ENCODE measurements at regions not wholly inside any gene's neighbourhood (a gene's known extent, or its start where the extent isn't known, plus 50 kb on each side); places are given as distances from the start of the nearest gene placed in this dataset.

- DNase-seq: no peak
- Histone ChIP-seq H3K9me3 (replicated peaks) (no peaks in the 10 kb centered on the region), H3K36me3 (no peaks in the 10 kb centered on the region), H3K4me3 (no peak overlapping the region), H3K4me1 (no peaks in the 10 kb centered on the region), H3K27ac (no peak overlapping the region), H3K27me3 (no peaks in the 10 kb centered on the region)
Measured at GRCh38 chr11:37630866-37631265, 1032.8 kb upstream of the RAG2 start.

DNA sequence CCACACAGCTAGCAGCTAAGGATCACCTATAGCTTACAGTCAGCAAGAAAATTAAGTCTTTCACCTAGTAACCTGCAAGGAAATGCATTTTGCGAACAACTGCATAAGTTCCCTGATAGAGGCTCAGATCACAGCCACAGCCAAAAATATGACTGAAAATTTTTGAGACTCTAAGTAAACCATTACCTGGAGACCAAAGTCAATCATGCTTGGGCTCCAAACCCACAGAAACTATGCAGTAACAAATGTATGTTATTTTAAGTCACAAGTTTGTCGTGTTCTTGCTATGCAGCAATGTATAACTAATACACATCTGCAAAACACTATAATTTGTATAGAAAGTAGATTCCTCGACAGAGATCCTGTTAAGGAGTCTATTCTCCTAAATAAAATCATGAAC lies 1025.7 kb upstream of the RAG2 start:
- DNase-seq: no peak
- Histone ChIP-seq H3K4me1 (no peaks in the 10 kb centered on the region), H3K27me3 (no peaks in the 10 kb centered on the region), H3K4me3 (no peak overlapping the region), H3K9me3 (replicated peaks) (no peaks in the 10 kb centered on the region), H3K27ac (no peak overlapping the region), H3K36me3 (no peaks in the 10 kb centered on the region)

GRCh38 chr11:37621662-37622061 lies 1023.6 kb upstream of the RAG2 start:
- no peak for DNase-seq
- H3K27me3 ChIP-seq: no peaks in the 10 kb centered on the region
- no peaks in the 10 kb centered on the region for H3K4me1 ChIP-seq
- no peaks in the 10 kb centered on the region for H3K9me3 ChIP-seq (replicated peaks)
- H3K27ac ChIP-seq: no peak overlapping the region
- no peak overlapping the region for H3K4me3 ChIP-seq
- no peaks in the 10 kb centered on the region for H3K36me3 ChIP-seq

DNA sequence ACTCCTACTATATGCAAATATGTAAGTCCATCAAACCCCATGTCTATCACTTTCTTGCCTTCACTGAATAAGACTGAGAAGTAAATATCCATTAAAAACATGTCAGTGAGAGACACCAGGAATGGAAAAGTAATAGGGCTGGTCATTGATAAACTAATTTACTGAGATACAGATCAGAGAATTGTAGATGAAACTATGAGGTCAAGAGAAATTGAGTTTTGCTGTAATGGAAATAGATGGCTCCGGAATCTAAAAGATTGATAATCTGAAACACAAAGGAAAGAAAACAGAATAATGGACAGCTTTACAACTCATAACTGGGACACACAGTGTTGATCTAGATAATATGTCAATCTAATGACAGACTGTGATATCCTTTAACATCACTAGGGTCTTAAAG lies 1018.3 kb upstream of the RAG2 start:
- H3K9me3 ChIP-seq (replicated peaks): no peaks in the 10 kb centered on the region

DNA sequence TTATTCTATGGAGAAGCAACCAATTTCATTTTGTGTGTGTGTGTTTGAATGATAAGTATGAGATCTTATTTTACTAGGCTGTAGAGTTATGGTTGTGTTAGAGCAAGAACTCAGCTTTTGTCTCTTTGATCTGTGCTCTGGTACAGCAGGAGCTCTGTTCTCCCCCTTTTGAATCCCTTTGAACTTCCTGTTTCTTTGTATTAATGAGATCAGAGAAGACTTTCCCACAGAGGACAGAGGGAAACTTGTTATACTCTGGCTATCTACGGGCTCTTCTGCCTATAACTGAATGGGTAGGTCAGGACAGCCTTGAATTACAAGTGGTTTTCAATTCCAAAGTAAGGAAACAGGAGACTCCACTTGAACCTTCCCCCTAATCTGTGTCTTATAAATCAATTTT lies 1015.0 kb upstream of the RAG2 start:
- H3K4me1 ChIP-seq: no peaks in the 10 kb centered on the region
- H3K36me3 ChIP-seq: no peaks in the 10 kb centered on the region
- no peak overlapping the region for H3K4me3 ChIP-seq
- no peak for DNase-seq
- H3K27me3 ChIP-seq: no peaks in the 10 kb centered on the region
- no peak overlapping the region for H3K27ac ChIP-seq
- H3K9me3 ChIP-seq (replicated peaks): no peaks in the 10 kb centered on the region

More for the DNA sequence above, 1018.3 kb upstream of the RAG2 start:
- no peak overlapping the region for H3K27ac ChIP-seq
- H3K36me3 ChIP-seq: no peaks in the 10 kb centered on the region
- no peak overlapping the region for H3K4me3 ChIP-seq
- H3K27me3 ChIP-seq: no peaks in the 10 kb centered on the region
- no peaks in the 10 kb centered on the region for H3K4me1 ChIP-seq
- DNase-seq: no peak

DNA sequence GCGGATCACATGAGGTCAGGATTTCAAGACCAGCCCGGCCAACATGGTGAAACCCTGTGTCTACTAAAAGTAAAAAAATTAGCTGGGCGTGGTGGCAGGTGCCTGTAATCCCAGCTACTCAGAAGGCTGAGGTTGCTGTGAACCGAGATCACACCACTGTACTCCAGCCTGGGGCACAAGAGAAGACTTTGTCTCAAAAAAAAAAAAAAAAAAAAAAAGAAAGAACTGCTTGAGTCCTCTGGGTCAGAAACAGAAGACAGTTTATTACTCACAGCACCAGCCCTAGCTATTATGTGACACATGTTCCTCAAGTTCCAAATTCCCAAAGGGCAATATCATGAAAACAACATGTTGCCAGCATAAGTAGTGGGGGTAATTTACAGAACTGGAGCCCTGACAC lies 1014.1 kb upstream of the RAG2 start:
- no peak overlapping the region for H3K4me3 ChIP-seq
- H3K4me1 ChIP-seq: no peaks in the 10 kb centered on the region

GRCh38 chr11:37605229-37605628 lies 1007.2 kb upstream of the RAG2 start:
- H3K9me3 ChIP-seq (replicated peaks): no peaks in the 10 kb centered on the region
- H3K4me1 ChIP-seq: no peaks in the 10 kb centered on the region
- no peak overlapping the region for H3K27ac ChIP-seq
- no peak for DNase-seq
- no peak overlapping the region for H3K4me3 ChIP-seq
- no peaks in the 10 kb centered on the region for H3K36me3 ChIP-seq
- H3K27me3 ChIP-seq: no peaks in the 10 kb centered on the region

More for the DNA sequence above, 1014.1 kb upstream of the RAG2 start:
- no peaks in the 10 kb centered on the region for H3K27me3 ChIP-seq
- H3K27ac ChIP-seq: no peak overlapping the region
- H3K9me3 ChIP-seq (replicated peaks): no peaks in the 10 kb centered on the region
- H3K36me3 ChIP-seq: no peaks in the 10 kb centered on the region
- peak in 1 of 2 experiments; percentile 5 for DNase-seq

- Histone ChIP-seq H3K4me1 (no peaks in the 10 kb centered on the region), H3K27ac (no peak overlapping the region), H3K9me3 (replicated peaks) (no peaks in the 10 kb centered on the region), H3K4me3 (no peak overlapping the region), H3K27me3 (no peaks in the 10 kb centered on the region), H3K36me3 (no peaks in the 10 kb centered on the region)
- DNase-seq: no peak
Measured at GRCh38 chr11:37598381-37598780, 1000.3 kb upstream of the RAG2 start.

GRCh38 chr11:37597776-37598175 lies 999.7 kb upstream of the RAG2 start:
- no peaks in the 10 kb centered on the region for H3K4me1 ChIP-seq
- DNase-seq: no peak
- no peaks in the 10 kb centered on the region for H3K36me3 ChIP-seq
- H3K4me3 ChIP-seq: no peak overlapping the region
- H3K27me3 ChIP-seq: 0 out of 2 replicates have a peak, but pooled peaks cover 4% of the 10 kb centered on the region
- no peaks in the 10 kb centered on the region for H3K9me3 ChIP-seq (replicated peaks)
- no peak overlapping the region for H3K27ac ChIP-seq

GRCh38 chr11:37595845-37596244 lies 997.8 kb upstream of the RAG2 start:
- Histone ChIP-seq H3K27ac (no peak overlapping the region), H3K4me3 (no peak overlapping the region), H3K9me3 (replicated peaks) (no peaks in the 10 kb centered on the region), H3K36me3 (no peaks in the 10 kb centered on the region; the same call in 1 of the 2 replicates), H3K4me1 (no peaks in the 10 kb centered on the region), H3K27me3 (0 out of 2 replicates have a peak, but pooled peaks cover 4% of the 10 kb centered on the region)
- DNase-seq: no peak

DNA sequence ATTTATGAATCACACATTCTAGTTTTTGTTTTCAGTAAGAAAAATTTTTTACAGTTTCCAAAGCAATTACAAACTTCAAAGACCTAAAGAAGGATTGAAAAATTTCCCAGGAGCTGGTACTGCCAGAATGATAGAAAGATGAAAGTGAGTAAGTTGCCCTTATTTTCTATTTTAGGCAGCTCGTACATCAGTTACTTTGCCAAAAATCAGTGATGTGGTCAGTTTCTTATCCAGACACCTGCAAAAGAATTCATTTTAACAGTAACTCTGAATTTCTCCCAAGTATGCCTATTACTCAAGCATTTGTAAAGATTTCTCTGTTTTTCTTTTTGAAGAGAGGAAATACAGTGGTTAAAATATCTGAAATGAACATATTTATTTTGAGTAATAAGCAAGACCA lies 976.3 kb upstream of the RAG2 start:
- Histone ChIP-seq H3K36me3 (no peaks in the 10 kb centered on the region), H3K4me3 (no peak overlapping the region), H3K27ac (no peak overlapping the region), H3K4me1 (no peaks in the 10 kb centered on the region), H3K9me3 (replicated peaks) (no peaks in the 10 kb centered on the region), H3K27me3 (no peaks in the 10 kb centered on the region)
- DNase-seq: no peak

GRCh38 chr11:37572491-37573171 lies 974.6 kb upstream of the RAG2 start:
- Histone ChIP-seq H3K27ac (no peak overlapping the region), H3K27me3 (no peaks in the 10 kb centered on the region), H3K9me3 (replicated peaks) (no peaks in the 10 kb centered on the region), H3K4me1 (no peaks in the 10 kb centered on the region), H3K4me3 (no peak overlapping the region), H3K36me3 (no peaks in the 10 kb centered on the region)
- no peak for DNase-seq

- Histone ChIP-seq H3K36me3 (no peaks in the 10 kb centered on the region), H3K27ac (no peak overlapping the region), H3K9me3 (replicated peaks) (no peaks in the 10 kb centered on the region), H3K4me3 (no peak overlapping the region), H3K27me3 (no peaks in the 10 kb centered on the region), H3K4me1 (no peaks in the 10 kb centered on the region)
- no peak for DNase-seq
Measured at GRCh38 chr11:37571246-37571645, 973.2 kb upstream of the RAG2 start.

DNA sequence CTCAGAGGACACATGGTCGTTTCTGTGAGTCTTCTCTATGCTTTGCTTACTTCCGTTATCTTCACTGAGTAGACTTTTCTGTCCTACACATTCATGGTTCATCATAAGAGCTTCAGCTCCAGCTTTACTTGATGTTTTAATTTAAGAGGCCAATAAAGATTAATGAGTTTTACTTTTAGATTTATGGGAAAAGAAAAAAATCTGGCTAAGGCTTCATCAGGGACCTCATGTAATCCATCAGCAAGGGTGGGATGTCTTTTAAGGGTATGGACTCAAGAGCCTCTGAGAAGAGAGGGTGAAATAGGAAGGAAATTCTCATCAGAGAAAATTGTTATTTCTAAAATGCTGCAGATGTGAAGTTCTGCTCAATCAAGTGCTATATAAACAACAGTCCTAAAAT lies 963.0 kb upstream of the RAG2 start:
- H3K36me3 ChIP-seq: no peaks in the 10 kb centered on the region
- no peaks in the 10 kb centered on the region for H3K9me3 ChIP-seq (replicated peaks)
- H3K4me3 ChIP-seq: no peak overlapping the region
- peaks cover 17% of the 10 kb centered on the region for H3K4me1 ChIP-seq
- H3K27me3 ChIP-seq: no peaks in the 10 kb centered on the region
- no peak for DNase-seq
- no peak overlapping the region for H3K27ac ChIP-seq

- peaks cover 17% of the 10 kb centered on the region for H3K4me1 ChIP-seq
Measured at GRCh38 chr11:37560346-37560745, 962.3 kb upstream of the RAG2 start.

GRCh38 chr11:37558619-37559210 lies 960.7 kb upstream of the RAG2 start:
- Histone ChIP-seq H3K36me3 (no peaks in the 10 kb centered on the region), H3K27ac (peak overlapping the region; percentile 23; the same call in 1 of the 2 replicates), H3K27me3 (no peaks in the 10 kb centered on the region), H3K4me1 (peaks cover 17% of the 10 kb centered on the region), H3K4me3 (no peak overlapping the region), H3K9me3 (replicated peaks) (no peaks in the 10 kb centered on the region)
- peak in 1 of 2 experiments; percentile 30 for DNase-seq

More at GRCh38 chr11:37560346-37560745, 962.3 kb upstream of the RAG2 start:
- Histone ChIP-seq H3K27me3 (no peaks in the 10 kb centered on the region), H3K9me3 (replicated peaks) (no peaks in the 10 kb centered on the region), H3K27ac (no peak overlapping the region), H3K4me3 (no peak overlapping the region), H3K36me3 (no peaks in the 10 kb centered on the region)
- no peak for DNase-seq

All from SJCRH30 (cell line).